Activated T-helper 1 cell treated with anti-CD3 and anti-CD28 coated beads, Interleukin-12 subunit alpha, Interleukin-12 subunit beta, Interleukin-2, Interleukin-4 antibody, amounts not matched to agents 30 ng/mL and 10 ng/mL and 1 ng/mL, durations not matched to agents 14 hours and 24 hours and 36 hours (primary cell): ENCODE measurements at regions not wholly inside any gene's neighbourhood (a gene's known extent, or its start where the extent isn't known, plus 50 kb on each side); places are given as distances from the start of the nearest gene placed in this dataset.

Source experiments
- DNase-seq: peaks from one replicate; pipeline ENCODE4 v3.0.0; 2021; ENCODE audit warnings: low spot score
- H3K27ac Mint-ChIP-seq: one replicate; pipeline ENCODE4 v1.8.0; 2021; ENCODE audit warnings: mild to moderate bottlenecking, mixed read lengths
- H3K27me3 Mint-ChIP-seq: one replicate; pipeline ENCODE4 v1.8.0; 2022; ENCODE audit warnings: mild to moderate bottlenecking, moderate library complexity, mixed read lengths; ENCODE audit not compliant: insufficient read depth
- H3K36me3 Mint-ChIP-seq: one replicate; pipeline ENCODE4 v1.8.0; 2021; ENCODE audit warnings: low read depth, mixed read lengths
- H3K4me1 Mint-ChIP-seq: one replicate; pipeline ENCODE4 v1.8.0; 2021; ENCODE audit warnings: low read depth, mixed read lengths
- H3K4me3 Mint-ChIP-seq: one replicate; pipeline ENCODE4 v1.8.0; 2021; ENCODE audit warnings: mild to moderate bottlenecking, moderate library complexity, mixed read lengths
- H3K9me3 Mint-ChIP-seq: one replicate; pipeline ENCODE4 v1.8.0; 2021; ENCODE audit warnings: mixed read lengths
- intact Hi-C: fragments of 100-400 bp; cut with micrococcal nuclease; formaldehyde crosslinking; loops from one replicate; pipeline ENCODE4 v1.15.1; 2024

DNA sequence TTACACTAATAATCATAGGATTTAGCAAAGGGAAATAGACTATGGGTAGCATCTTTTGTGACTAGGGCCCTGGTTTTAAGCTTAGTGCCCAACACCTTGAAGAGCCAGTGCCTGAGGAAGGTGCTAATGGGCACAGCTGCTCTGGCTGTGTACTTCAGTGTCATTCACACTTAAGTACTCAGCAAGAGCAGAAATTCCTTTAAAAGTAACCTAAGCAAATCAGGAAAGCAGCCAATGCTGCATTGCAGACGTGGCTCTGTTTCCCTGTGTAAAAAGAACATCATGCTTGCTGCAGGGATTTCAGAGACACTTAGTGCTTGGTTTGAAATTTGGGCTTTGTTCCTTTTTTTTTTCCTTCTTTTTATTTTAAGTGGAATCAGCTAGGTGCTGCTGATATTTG is 505.4 kb downstream of the SUCLG1 start:
- Mint-ChIP-seq H3K36me3 (no peaks in the 10 kb centered on the region), H3K4me3 (no peak overlapping the region), H3K4me1 (no peaks in the 10 kb centered on the region), H3K27ac (no peak overlapping the region), H3K27me3 (no peaks in the 10 kb centered on the region), H3K9me3 (no peaks in the 10 kb centered on the region)
- no peak for DNase-seq
- intact Hi-C loops, result no loop called here

GRCh38 chr2:83951378-83951947 is 507.6 kb downstream of the SUCLG1 start:
- Mint-ChIP-seq H3K27me3 (no peaks in the 10 kb centered on the region), H3K4me1 (no peaks in the 10 kb centered on the region), H3K27ac (no peak overlapping the region), H3K4me3 (no peak overlapping the region), H3K36me3 (no peaks in the 10 kb centered on the region), H3K9me3 (no peaks in the 10 kb centered on the region)
- intact Hi-C loops, result no loop called here
- DNase-seq, result no peak

GRCh38 chr2:83949361-83949760 is 509.7 kb downstream of the SUCLG1 start:
- Mint-ChIP-seq H3K4me3 (no peak overlapping the region), H3K9me3 (no peaks in the 10 kb centered on the region), H3K27me3 (no peaks in the 10 kb centered on the region), H3K36me3 (no peaks in the 10 kb centered on the region), H3K4me1 (no peaks in the 10 kb centered on the region), H3K27ac (no peak overlapping the region)
- intact Hi-C loops, result no loop called here
- no peak for DNase-seq

- Mint-ChIP-seq H3K4me1 (no peaks in the 10 kb centered on the region), H3K4me3 (no peak overlapping the region), H3K27ac (no peak overlapping the region), H3K27me3 (no peaks in the 10 kb centered on the region), H3K9me3 (no peaks in the 10 kb centered on the region), H3K36me3 (no peaks in the 10 kb centered on the region)
- intact Hi-C loops, result no loop called here
- DNase-seq, result no peak
Observed at GRCh38 chr2:83944191-83944590, 514.9 kb downstream of the SUCLG1 start.

DNA sequence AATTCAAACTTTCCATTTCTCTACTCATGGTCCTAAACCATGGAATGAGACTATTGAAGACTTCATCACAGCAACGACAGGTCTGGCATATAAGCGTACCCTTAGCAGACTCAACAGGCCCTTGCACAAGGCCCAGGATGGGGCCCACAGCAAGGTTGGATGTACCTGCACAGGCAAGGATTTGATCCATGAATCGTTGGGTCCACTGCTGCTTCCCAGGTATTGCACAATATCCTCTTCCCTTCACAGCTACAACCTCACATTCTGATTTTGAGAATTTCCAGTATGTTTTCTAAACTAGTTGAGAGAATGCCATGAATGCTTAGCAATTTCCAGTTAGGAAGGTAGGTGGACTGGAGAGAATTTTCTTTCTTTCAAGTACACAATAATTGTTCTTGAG is 515.8 kb downstream of the SUCLG1 start:
- intact Hi-C loops, result no loop called here
- H3K36me3 Mint-ChIP-seq, result no peaks in the 10 kb centered on the region
- no peaks in the 10 kb centered on the region for H3K9me3 Mint-ChIP-seq
- no peak overlapping the region for H3K27ac Mint-ChIP-seq
- no peak overlapping the region for H3K4me3 Mint-ChIP-seq
- no peak for DNase-seq
- H3K4me1 Mint-ChIP-seq, result no peaks in the 10 kb centered on the region
- no peaks in the 10 kb centered on the region for H3K27me3 Mint-ChIP-seq

DNA sequence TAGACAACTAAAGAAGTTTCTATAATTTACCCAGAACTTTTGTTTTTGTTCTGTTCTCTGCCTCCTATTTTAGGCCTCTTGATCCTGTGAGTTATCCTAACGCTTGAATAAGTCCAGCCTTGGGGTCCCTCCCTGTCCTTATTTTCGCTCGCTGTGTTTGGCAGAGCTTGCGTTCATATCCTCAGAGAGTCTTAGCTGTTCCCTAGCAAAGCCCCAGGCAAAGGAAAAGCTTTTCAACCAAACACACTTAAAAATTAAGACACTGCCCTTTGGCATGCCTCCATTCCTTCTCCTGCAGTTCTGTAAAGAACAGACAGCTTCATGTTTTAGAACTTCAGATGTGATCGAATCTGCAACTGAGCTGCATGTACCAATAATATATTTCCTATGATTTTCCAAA is 517.2 kb downstream of the SUCLG1 start:
- no peak overlapping the region for H3K27ac Mint-ChIP-seq
- intact Hi-C loops, result no loop called here
- no peak for DNase-seq
- H3K36me3 Mint-ChIP-seq, result no peaks in the 10 kb centered on the region
- H3K27me3 Mint-ChIP-seq, result no peaks in the 10 kb centered on the region
- H3K9me3 Mint-ChIP-seq, result no peaks in the 10 kb centered on the region
- H3K4me1 Mint-ChIP-seq, result no peaks in the 10 kb centered on the region
- no peak overlapping the region for H3K4me3 Mint-ChIP-seq

- Mint-ChIP-seq H3K4me3 (no peak overlapping the region), H3K27ac (no peak overlapping the region), H3K4me1 (no peaks in the 10 kb centered on the region), H3K9me3 (no peaks in the 10 kb centered on the region), H3K36me3 (no peaks in the 10 kb centered on the region), H3K27me3 (no peaks in the 10 kb centered on the region)
- no peak for DNase-seq
- intact Hi-C loops, result no loop called here
Observed at GRCh38 chr2:83933749-83934148, 525.3 kb downstream of the SUCLG1 start.

DNA sequence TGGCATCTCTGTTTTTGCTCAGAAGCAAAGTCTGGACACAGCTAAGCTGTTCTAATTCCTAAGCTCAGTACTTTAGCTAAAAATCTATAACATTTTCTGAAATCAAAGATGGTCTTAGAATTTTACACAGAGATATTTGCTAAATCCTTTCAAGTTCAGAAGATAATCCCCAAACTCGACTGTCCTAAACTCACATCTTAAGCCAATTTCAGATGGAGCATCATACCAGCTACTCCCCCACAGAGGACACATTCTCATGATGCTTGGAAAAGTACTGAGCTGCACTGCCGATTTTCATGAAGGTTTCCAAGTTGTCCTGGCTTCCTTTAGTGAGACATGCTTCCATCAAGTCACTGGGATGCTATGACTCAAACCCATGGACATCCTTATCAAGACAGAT is 535.5 kb downstream of the SUCLG1 start:
- no peaks in the 10 kb centered on the region for H3K4me1 Mint-ChIP-seq
- no peaks in the 10 kb centered on the region for H3K27me3 Mint-ChIP-seq
- intact Hi-C loops, result no loop called here
- H3K27ac Mint-ChIP-seq, result no peak overlapping the region
- DNase-seq, result no peak
- H3K9me3 Mint-ChIP-seq, result no peaks in the 10 kb centered on the region
- H3K36me3 Mint-ChIP-seq, result no peaks in the 10 kb centered on the region
- no peak overlapping the region for H3K4me3 Mint-ChIP-seq

DNA sequence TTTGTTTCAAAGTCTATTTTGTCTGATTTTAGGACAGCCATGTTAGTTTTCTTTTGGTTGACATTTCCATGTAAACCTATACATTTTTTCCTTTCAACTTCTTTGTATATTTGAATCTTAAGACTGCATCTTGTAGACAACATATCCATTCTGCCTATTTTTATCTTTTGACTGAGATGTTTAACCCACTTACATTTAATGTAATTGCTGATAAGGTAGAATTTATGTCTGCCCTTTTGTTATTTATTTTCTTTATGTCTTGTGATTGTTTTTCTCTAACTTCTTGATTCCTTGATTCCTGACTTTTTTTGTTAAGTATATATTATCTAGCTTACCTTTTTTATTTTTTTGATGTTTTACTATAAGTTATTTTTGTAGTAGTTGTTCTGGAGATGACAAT is 542.5 kb downstream of the SUCLG1 start:
- Mint-ChIP-seq H3K27me3 (no peaks in the 10 kb centered on the region), H3K9me3 (no peaks in the 10 kb centered on the region), H3K4me1 (no peaks in the 10 kb centered on the region), H3K4me3 (no peak overlapping the region), H3K36me3 (no peaks in the 10 kb centered on the region), H3K27ac (no peak overlapping the region)
- no peak for DNase-seq
- intact Hi-C loops, result no loop called here

DNA sequence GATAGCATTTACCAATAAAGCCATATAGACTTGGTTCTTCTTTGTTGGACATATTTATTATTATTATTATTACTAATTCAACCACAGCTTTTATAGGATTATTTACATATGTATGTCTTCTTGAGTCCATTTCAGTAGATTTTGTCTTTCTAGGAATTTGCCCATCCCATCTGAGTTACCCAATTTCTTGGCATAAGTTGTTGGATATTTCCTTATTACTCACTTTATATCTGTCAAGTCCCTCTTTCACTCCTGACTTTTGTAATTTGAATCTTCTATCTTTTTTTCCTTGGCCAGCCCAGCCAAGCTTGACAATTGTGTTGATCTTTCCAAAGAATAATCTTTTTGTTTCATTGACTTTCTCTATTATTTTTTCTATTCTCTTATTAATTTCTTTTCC is 543.7 kb downstream of the SUCLG1 start:
- H3K27ac Mint-ChIP-seq, result no peak overlapping the region
- intact Hi-C loops, result no loop called here
- no peak overlapping the region for H3K4me3 Mint-ChIP-seq
- H3K36me3 Mint-ChIP-seq, result no peaks in the 10 kb centered on the region
- H3K27me3 Mint-ChIP-seq, result no peaks in the 10 kb centered on the region
- no peaks in the 10 kb centered on the region for H3K4me1 Mint-ChIP-seq
- no peaks in the 10 kb centered on the region for H3K9me3 Mint-ChIP-seq
- DNase-seq, result no peak

DNA sequence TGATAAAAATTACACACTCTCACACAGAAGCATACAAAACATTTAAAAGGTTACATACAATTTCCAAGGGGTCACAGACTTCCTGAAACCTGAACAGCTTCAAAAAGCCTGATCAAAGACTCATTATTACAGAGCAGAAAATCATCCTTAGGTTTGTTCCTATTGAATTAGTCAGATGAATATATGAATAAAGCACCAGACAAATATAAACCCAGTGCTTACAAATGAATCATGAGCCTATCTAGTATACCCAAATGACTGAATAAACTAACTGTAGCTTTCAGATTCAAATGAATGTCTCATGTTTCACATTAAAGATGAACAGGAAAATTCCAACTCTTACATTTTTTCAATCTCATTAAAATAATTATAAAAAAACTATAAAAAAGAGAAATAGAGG is 550.3 kb downstream of the SUCLG1 start:
- Mint-ChIP-seq H3K27ac (no peak overlapping the region), H3K9me3 (no peaks in the 10 kb centered on the region), H3K4me1 (no peaks in the 10 kb centered on the region), H3K27me3 (no peaks in the 10 kb centered on the region), H3K4me3 (no peak overlapping the region), H3K36me3 (no peaks in the 10 kb centered on the region)
- intact Hi-C loops, result no loop called here
- DNase-seq, result no peak

- no peaks in the 10 kb centered on the region for H3K36me3 Mint-ChIP-seq
- no peaks in the 10 kb centered on the region for H3K9me3 Mint-ChIP-seq
- no peaks in the 10 kb centered on the region for H3K27me3 Mint-ChIP-seq
- intact Hi-C loops, result no loop called here
- DNase-seq, result no peak
- no peaks in the 10 kb centered on the region for H3K4me1 Mint-ChIP-seq
- no peak overlapping the region for H3K27ac Mint-ChIP-seq
- no peak overlapping the region for H3K4me3 Mint-ChIP-seq
Observed at GRCh38 chr2:83901317-83901716, 557.8 kb downstream of the SUCLG1 start.

DNA sequence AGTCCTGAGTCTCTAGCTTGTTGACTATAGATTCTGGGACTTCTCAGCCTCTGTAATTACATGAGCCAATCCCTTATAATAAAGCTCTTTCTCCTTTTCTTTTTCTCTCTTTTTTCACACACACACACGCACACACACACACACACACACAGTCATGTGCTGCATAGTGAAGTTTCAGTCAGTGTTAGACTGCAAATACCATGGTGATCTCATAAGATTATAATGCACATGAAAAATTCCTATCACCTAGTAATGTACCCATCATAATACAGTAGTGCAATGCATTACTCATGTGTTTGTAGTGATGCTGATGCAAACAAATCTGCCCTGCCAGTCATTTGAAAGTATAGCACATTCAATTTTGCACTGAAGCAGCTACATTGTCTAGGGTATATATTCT is 558.2 kb downstream of the SUCLG1 start:
- no peaks in the 10 kb centered on the region for H3K36me3 Mint-ChIP-seq
- no peak overlapping the region for H3K27ac Mint-ChIP-seq
- no peak for DNase-seq
- no peaks in the 10 kb centered on the region for H3K27me3 Mint-ChIP-seq
- no peak overlapping the region for H3K4me3 Mint-ChIP-seq
- intact Hi-C loops, result no loop called here
- H3K9me3 Mint-ChIP-seq, result no peaks in the 10 kb centered on the region
- H3K4me1 Mint-ChIP-seq, result no peaks in the 10 kb centered on the region

DNA sequence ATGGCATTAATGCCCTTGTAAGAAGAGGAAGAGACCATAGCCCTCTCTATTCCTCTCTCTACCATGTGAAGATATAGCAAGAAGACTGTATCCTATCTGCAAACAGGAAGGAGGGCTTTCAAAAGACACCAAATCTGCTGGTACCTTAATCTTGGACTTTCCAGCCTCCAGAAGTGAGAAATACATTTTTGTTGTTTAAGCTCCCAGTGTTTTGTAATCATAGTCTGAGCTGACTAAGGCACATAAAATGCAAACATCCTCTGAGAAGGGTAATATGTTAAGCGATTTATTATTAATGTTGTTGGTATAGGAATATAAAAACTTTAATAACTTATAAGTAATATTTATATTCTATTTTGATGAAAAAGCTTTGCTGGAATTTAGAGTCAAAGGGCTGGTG is 559.8 kb downstream of the SUCLG1 start:
- Mint-ChIP-seq H3K9me3 (no peaks in the 10 kb centered on the region), H3K36me3 (no peaks in the 10 kb centered on the region), H3K4me1 (no peaks in the 10 kb centered on the region), H3K27ac (no peak overlapping the region), H3K4me3 (no peak overlapping the region), H3K27me3 (no peaks in the 10 kb centered on the region)
- intact Hi-C loops, result no loop called here
- DNase-seq, result no peak
